PC-9 (cell line): ENCODE measurements at regions not wholly inside any gene's neighbourhood (a gene's known extent, or its start where the extent isn't known, plus 50 kb on each side); places are given as distances from the start of the nearest gene placed in this dataset.

Source experiments
- EZH2 ChIP-seq: fragments of 200-600 bp; sonication (generic); IDR thresholded peaks from 2 replicates; pipeline ENCODE4 v1.8.0; 2017; ENCODE audit warnings: antibody characterized with exemption, low read depth
- TF ChIP-seq, protein P1 (sequence below): fragments of 200-600 bp; sonication (generic); conservative IDR thresholded peaks from 2 replicates; pipeline ENCODE4 v1.6.1; 2017; ENCODE audit warnings: mixed run types, antibody characterized with exemption, mild to moderate bottlenecking, moderate library complexity

DNA sequence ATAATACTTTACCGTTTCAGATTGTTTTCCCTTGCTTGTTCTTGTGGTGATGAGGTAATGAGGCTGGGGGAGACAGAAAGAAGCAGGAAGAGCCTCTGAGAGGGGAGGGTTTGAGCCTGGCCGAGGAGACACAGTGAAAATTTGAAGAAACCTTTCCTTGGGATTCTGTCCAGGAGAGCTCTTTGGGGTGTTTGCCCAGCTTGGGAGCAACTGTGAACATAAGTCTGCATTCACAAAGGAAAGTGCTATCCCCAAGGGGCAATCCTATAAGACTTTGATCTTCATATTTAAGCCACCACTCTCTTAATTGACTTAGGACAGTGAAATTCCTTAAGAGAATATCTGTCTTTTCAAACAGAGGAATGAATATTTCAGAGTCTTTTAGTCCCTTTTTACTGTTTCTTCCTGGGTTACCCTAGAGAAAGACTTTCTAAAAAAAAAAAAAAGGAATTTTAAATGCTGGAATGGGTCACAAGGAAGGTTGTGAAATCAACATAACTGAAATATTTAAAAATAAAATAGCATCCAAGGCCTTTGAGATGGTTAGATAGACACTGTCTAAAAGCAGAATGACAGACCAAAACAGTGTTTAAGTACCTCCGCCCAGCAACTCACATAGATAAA lies 52.5 kb upstream of the STAM2 start:
- no peak for TF ChIP-seq EZH2
- TF ChIP-seq, protein P1, sequence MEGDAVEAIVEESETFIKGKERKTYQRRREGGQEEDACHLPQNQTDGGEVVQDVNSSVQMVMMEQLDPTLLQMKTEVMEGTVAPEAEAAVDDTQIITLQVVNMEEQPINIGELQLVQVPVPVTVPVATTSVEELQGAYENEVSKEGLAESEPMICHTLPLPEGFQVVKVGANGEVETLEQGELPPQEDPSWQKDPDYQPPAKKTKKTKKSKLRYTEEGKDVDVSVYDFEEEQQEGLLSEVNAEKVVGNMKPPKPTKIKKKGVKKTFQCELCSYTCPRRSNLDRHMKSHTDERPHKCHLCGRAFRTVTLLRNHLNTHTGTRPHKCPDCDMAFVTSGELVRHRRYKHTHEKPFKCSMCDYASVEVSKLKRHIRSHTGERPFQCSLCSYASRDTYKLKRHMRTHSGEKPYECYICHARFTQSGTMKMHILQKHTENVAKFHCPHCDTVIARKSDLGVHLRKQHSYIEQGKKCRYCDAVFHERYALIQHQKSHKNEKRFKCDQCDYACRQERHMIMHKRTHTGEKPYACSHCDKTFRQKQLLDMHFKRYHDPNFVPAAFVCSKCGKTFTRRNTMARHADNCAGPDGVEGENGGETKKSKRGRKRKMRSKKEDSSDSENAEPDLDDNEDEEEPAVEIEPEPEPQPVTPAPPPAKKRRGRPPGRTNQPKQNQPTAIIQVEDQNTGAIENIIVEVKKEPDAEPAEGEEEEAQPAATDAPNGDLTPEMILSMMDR = no peak
